HEK293 (cell line): ENCODE measurements at regions not wholly inside any gene's neighbourhood (a gene's known extent, or its start where the extent isn't known, plus 50 kb on each side); places are given as distances from the start of the nearest gene placed in this dataset.
"Not testable (repeated sequence)": the region's sequence is repeated elsewhere in the genome, so short reads cannot be mapped to it uniquely, and the experiment has no call there.

Experiments
- CTCF ChIA-PET: fragments of 350-600 bp; formaldehyde crosslinking; extraction: SDS; loops from one replicate; lab custom pipeline; 2021; ENCODE audit warnings: antibody characterized with exemption; lab: Yijun Ruan, JAX
- POLR2A ChIA-PET: fragments of 300-600 bp; formaldehyde crosslinking; extraction: SDS; loops from one replicate; lab custom pipeline; 2020; ENCODE audit warnings: antibody characterized with exemption, inconsistent platforms; lab: Yijun Ruan, JAX
- H3K27ac ChIP-seq: fragments of 200-500 bp; sonication (Bioruptor generic); 2 replicates; pipeline ENCODE4 v1.5.1; 2014; ENCODE audit warnings: low read depth, low read length, control low read depth, inconsistent platforms; ENCODE audit errors: extremely low read depth
- H3K36me3 ChIP-seq, 2 experiments: fragments of 200-500 bp in 1 of 2; sonication (Bioruptor generic) in 1 of 2; 1 replicate in 1 of 2; 2 replicates in 1 of 2; pipeline ENCODE4 v1.5.1; 2014 to 2017; ENCODE audit warnings: inconsistent platforms in 2 of 2, low read length in 2 of 2; ENCODE audit not compliant: control insufficient read depth in 2 of 2, insufficient read depth in 1 of 2
- H3K4me1 ChIP-seq: fragments of 200-500 bp; sonication (Bioruptor generic); 2 replicates; pipeline ENCODE4 v1.5.1; 2014; ENCODE audit warnings: mild to moderate bottlenecking, low read length, inconsistent platforms; ENCODE audit not compliant: control insufficient read depth, insufficient read depth
- H3K4me3 ChIP-seq: 2 replicates; pipeline ENCODE4 v1.5.1; 2011; ENCODE audit warnings: low read depth, mild to moderate bottlenecking, control low read depth, low read length, moderate library complexity
- H3K9me3 ChIP-seq: fragments of 200-500 bp; sonication (Bioruptor generic); 2 replicates; pipeline ENCODE4 v1.5.1; 2014; ENCODE audit warnings: low read depth, low read length, inconsistent platforms; ENCODE audit not compliant: control insufficient read depth, insufficient read depth
- GLIS1 ChIP-seq: fragments of 450-650 bp; formaldehyde crosslinking; IDR thresholded peaks from 2 replicates; pipeline ENCODE4 v1.5.1; 2016; ENCODE audit warnings: missing biosample characterization, missing genetic modification characterization
- HIC1 ChIP-seq: fragments of 450-650 bp; formaldehyde crosslinking; IDR thresholded peaks from 2 replicates; pipeline ENCODE4 v1.5.1; 2016; ENCODE audit warnings: missing biosample characterization, missing genetic modification characterization
- MZF1 ChIP-seq: fragments of 450-650 bp; formaldehyde crosslinking; IDR thresholded peaks from 2 replicates; pipeline ENCODE4 v1.5.1; 2017; ENCODE audit warnings: missing biosample characterization, missing genetic modification characterization, borderline replicate concordance
- PATZ1 ChIP-seq: fragments of 450-650 bp; formaldehyde crosslinking; IDR thresholded peaks from 2 replicates; pipeline ENCODE4 v1.5.1; 2016; ENCODE audit warnings: missing biosample characterization, missing genetic modification characterization
- PRDM1 ChIP-seq: fragments of 450-650 bp; formaldehyde crosslinking; IDR thresholded peaks from 2 replicates; pipeline ENCODE4; 2016; ENCODE audit warnings: missing biosample characterization, missing genetic modification characterization
- SP7 ChIP-seq: fragments of 450-650 bp; formaldehyde crosslinking; IDR thresholded peaks from 2 replicates; pipeline ENCODE4 v1.5.1; 2016; ENCODE audit warnings: missing biosample characterization, missing genetic modification characterization
- ZBTB48 ChIP-seq: fragments of 450-650 bp; formaldehyde crosslinking; IDR thresholded peaks from 2 replicates; pipeline ENCODE4 v1.5.1; 2016; ENCODE audit warnings: missing biosample characterization, missing genetic modification characterization
- ZBTB8A ChIP-seq: fragments of 450-650 bp; formaldehyde crosslinking; IDR thresholded peaks from 2 replicates; pipeline ENCODE4 v1.5.1; 2016; ENCODE audit warnings: missing biosample characterization, missing genetic modification characterization
- ZNF133 ChIP-seq: fragments of 450-650 bp; formaldehyde crosslinking; IDR thresholded peaks from 2 replicates; pipeline ENCODE4 v1.5.1; 2016; ENCODE audit warnings: missing biosample characterization, missing genetic modification characterization
- ZNF140 ChIP-seq: fragments of 450-650 bp; formaldehyde crosslinking; IDR thresholded peaks from 2 replicates; pipeline ENCODE4 v1.5.1; 2016; ENCODE audit warnings: missing biosample characterization, missing genetic modification characterization
- ZNF155 ChIP-seq: fragments of 450-650 bp; formaldehyde crosslinking; IDR thresholded peaks from 2 replicates; pipeline ENCODE4 v1.5.1; 2016; ENCODE audit warnings: missing biosample characterization, missing genetic modification characterization
- ZNF239 ChIP-seq: fragments of 450-650 bp; formaldehyde crosslinking; IDR thresholded peaks from 2 replicates; pipeline ENCODE4 v1.5.1; 2016; ENCODE audit warnings: missing biosample characterization, missing genetic modification characterization
- ZNF248 ChIP-seq: fragments of 450-650 bp; formaldehyde crosslinking; IDR thresholded peaks from 2 replicates; pipeline ENCODE4 v1.5.1; 2017; ENCODE audit warnings: missing biosample characterization, missing genetic modification characterization
- ZNF274 ChIP-seq, 2 experiments: fragments of 200-500 bp in 1 of 2; fragments of 450-650 bp in 1 of 2; sonication (Bioruptor generic) in 1 of 2; formaldehyde crosslinking in 1 of 2; IDR thresholded peaks; 2 replicates each; pipeline versions ENCODE4 v1.5.1 to v1.6.1; 2014 to 2016; ENCODE audit warnings: borderline replicate concordance in 1 of 2, inconsistent platforms in 1 of 2, low read length in 1 of 2, missing biosample characterization in 1 of 2, missing genetic modification characterization in 1 of 2
- ZNF433 ChIP-seq: fragments of 450-650 bp; formaldehyde crosslinking; IDR thresholded peaks from 2 replicates; pipeline ENCODE4 v1.5.1; 2016; ENCODE audit warnings: missing biosample characterization, missing genetic modification characterization, low read depth
- ZNF48 ChIP-seq: fragments of 450-650 bp; formaldehyde crosslinking; IDR thresholded peaks from 2 replicates; pipeline ENCODE4 v1.5.1; 2016; ENCODE audit warnings: missing biosample characterization, missing genetic modification characterization
- ZNF501 ChIP-seq: fragments of 450-650 bp; formaldehyde crosslinking; IDR thresholded peaks from 2 replicates; pipeline ENCODE4 v1.5.1; 2016; ENCODE audit warnings: missing biosample characterization, missing genetic modification characterization
- ZNF596 ChIP-seq: fragments of 450-650 bp; IDR thresholded peaks from 2 replicates; pipeline ENCODE4 v1.5.0; 2018; ENCODE audit warnings: missing biosample characterization, mild to moderate bottlenecking, missing genetic modification characterization, moderate library complexity
- ZNF645 ChIP-seq: fragments of 450-650 bp; formaldehyde crosslinking; IDR thresholded peaks from 2 replicates; pipeline ENCODE4; 2016; ENCODE audit warnings: missing biosample characterization, missing genetic modification characterization
- ZNF658 ChIP-seq: fragments of 450-650 bp; formaldehyde crosslinking; IDR thresholded peaks from 2 replicates; pipeline ENCODE4; 2016; ENCODE audit warnings: missing biosample characterization, missing genetic modification characterization
- ZNF791 ChIP-seq: fragments of 450-650 bp; formaldehyde crosslinking; IDR thresholded peaks from 2 replicates; pipeline ENCODE4 v1.5.1; 2016; ENCODE audit warnings: missing biosample characterization, missing genetic modification characterization
- ZNF830 ChIP-seq: fragments of 450-650 bp; IDR thresholded peaks from 2 replicates; pipeline ENCODE4 v1.5.0; 2018; ENCODE audit warnings: missing biosample characterization, missing genetic modification characterization, low read depth, mild to moderate bottlenecking, moderate library complexity
- ZNF843 ChIP-seq: fragments of 450-650 bp; formaldehyde crosslinking; IDR thresholded peaks from 2 replicates; pipeline ENCODE4 v1.5.1; 2016; ENCODE audit warnings: missing biosample characterization, missing genetic modification characterization
- TF ChIP-seq, protein P1 (sequence below): fragments of 450-650 bp; formaldehyde crosslinking; IDR thresholded peaks from 2 replicates; pipeline ENCODE4 v1.5.1; 2017; ENCODE audit warnings: missing biosample characterization, missing genetic modification characterization

- POLR2A ChIA-PET, H3K9me3 ChIP-seq, H3K27ac ChIP-seq, H3K36me3 ChIP-seq, CTCF ChIA-PET, H3K4me3 ChIP-seq, H3K4me1 ChIP-seq: not testable (repeated sequence)
Observed at GRCh38 chr5:110838357-110838756, 99.5 kb downstream of the SLC25A46 start.

- Histone ChIP-seq H3K4me1 (no peaks in the 10 kb centered on the region), H3K27ac (no peak overlapping the region), H3K36me3 (no peaks in the 10 kb centered on the region), H3K9me3 (no peaks in the 10 kb centered on the region), H3K4me3 (no peak overlapping the region)
- POLR2A ChIA-PET: no interaction called here
- CTCF ChIA-PET: no interaction called here
- TF ChIP-seq ZNF645 (tag by site-specific recombination): no peak
- TF ChIP-seq ZNF596: no peak
- TF ChIP-seq ZNF140: no peak
- TF ChIP-seq ZNF48 (tag by site-specific recombination): no peak
- TF ChIP-seq ZBTB48 (tag by site-specific recombination): no peak
- no peak for TF ChIP-seq ZNF433 (tag by site-specific recombination)
- TF ChIP-seq SP7: no peak
- no peak for TF ChIP-seq ZNF843
- TF ChIP-seq PATZ1 (tag by site-specific recombination): no peak
- TF ChIP-seq ZNF248 (tag by site-specific recombination): no peak
Observed at GRCh38 chr5:110838961-110839360, 100.2 kb downstream of the SLC25A46 start.

- POLR2A ChIA-PET: no interaction called here
- TF ChIP-seq ZNF501 (no peak), ZBTB8A (tag by site-specific recombination) (no peak), ZNF658 (tag by site-specific recombination) (no peak), ZNF133 (tag by site-specific recombination) (no peak), MZF1 (no peak), ZNF155 (tag by site-specific recombination) (no peak)
- TF ChIP-seq, all 188 proteins: peak for 0
- Histone ChIP-seq H3K9me3 (no peaks in the 10 kb centered on the region), H3K4me3 (no peak overlapping the region), H3K36me3 (no peaks in the 10 kb centered on the region), H3K4me1 (no peaks in the 10 kb centered on the region), H3K27ac (no peak overlapping the region)
- CTCF ChIA-PET: interaction anchor here (0.7 kb wide), 1 partner anchor 1711 kb away, joined by 3 read pairs; no protein-coding TSS in a partner anchor
Observed at GRCh38 chr5:110840347-110840960, 101.6 kb downstream of the SLC25A46 start.

GRCh38 chr5:110841137-110841536 lies 102.3 kb downstream of the SLC25A46 start:
- H3K36me3 ChIP-seq: no peaks in the 10 kb centered on the region
- H3K4me3 ChIP-seq: no peak overlapping the region
- CTCF ChIA-PET: no interaction called here
- no peak overlapping the region for H3K27ac ChIP-seq
- H3K9me3 ChIP-seq: no peaks in the 10 kb centered on the region
- POLR2A ChIA-PET: no interaction called here
- no peaks in the 10 kb centered on the region for H3K4me1 ChIP-seq
- TF ChIP-seq ZNF274 (IDR thresholded peaks at IDR 0.05; ENCODE audit: low read length): no peak
- no peak for TF ChIP-seq ZNF274 (tag by site-specific recombination; IDR thresholded peaks at IDR 0.05; ENCODE audit: borderline replicate concordance)
- TF ChIP-seq PRDM1 (tag by site-specific recombination): no peak
- no peak for TF ChIP-seq ZNF239
- no peak for TF ChIP-seq ZNF830
- no peak for TF ChIP-seq HIC1
- TF ChIP-seq ZNF791 (tag by site-specific recombination): no peak
- TF ChIP-seq GLIS1 (tag by site-specific recombination): no peak
- TF ChIP-seq, protein P1, sequence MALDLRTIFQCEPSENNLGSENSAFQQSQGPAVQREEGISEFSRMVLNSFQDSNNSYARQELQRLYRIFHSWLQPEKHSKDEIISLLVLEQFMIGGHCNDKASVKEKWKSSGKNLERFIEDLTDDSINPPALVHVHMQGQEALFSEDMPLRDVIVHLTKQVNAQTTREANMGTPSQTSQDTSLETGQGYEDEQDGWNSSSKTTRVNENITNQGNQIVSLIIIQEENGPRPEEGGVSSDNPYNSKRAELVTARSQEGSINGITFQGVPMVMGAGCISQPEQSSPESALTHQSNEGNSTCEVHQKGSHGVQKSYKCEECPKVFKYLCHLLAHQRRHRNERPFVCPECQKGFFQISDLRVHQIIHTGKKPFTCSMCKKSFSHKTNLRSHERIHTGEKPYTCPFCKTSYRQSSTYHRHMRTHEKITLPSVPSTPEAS (tag by site-specific recombination): no peak
